ENCODE measurements at regions not wholly inside any gene's neighbourhood (a gene's known extent, or its start where the extent isn't known, plus 50 kb on each side); places are given as distances from the start of the nearest gene placed in this dataset.
"Not testable (repeated sequence)": the region's sequence is repeated elsewhere in the genome, so short reads cannot be mapped to it uniquely, and the experiment has no call there.

- DNase-seq = no peak
Measured at GRCh38 chr16:6708576-6709215, 623.9 kb upstream of the RBFOX1 start.

GRCh38 chr16:6704306-6704930 lies 628.2 kb upstream of the RBFOX1 start:
- no peak for DNase-seq

- DNase-seq = no peak
Measured at GRCh38 chr16:6701096-6701495, 631.5 kb upstream of the RBFOX1 start.

GRCh38 chr16:6698548-6698947 lies 634.1 kb upstream of the RBFOX1 start:
- no peak for DNase-seq

- no peak for DNase-seq
Measured at GRCh38 chr16:6695666-6696065, 637.0 kb upstream of the RBFOX1 start.

- no peak for DNase-seq
Measured at GRCh38 chr16:6694636-6695035, 638.0 kb upstream of the RBFOX1 start.

GRCh38 chr16:6693418-6693817 lies 639.2 kb upstream of the RBFOX1 start:
- not testable (repeated sequence) for DNase-seq

GRCh38 chr16:6692874-6693273 lies 639.8 kb upstream of the RBFOX1 start:
- DNase-seq = no peak

- DNase-seq = no peak
Measured at GRCh38 chr16:6690741-6691140, 641.9 kb upstream of the RBFOX1 start.

GRCh38 chr16:6689643-6690042 lies 643.0 kb upstream of the RBFOX1 start:
- no peak for DNase-seq

- DNase-seq = no peak
Measured at GRCh38 chr16:6687593-6687992, 645.1 kb upstream of the RBFOX1 start.

GRCh38 chr16:6684076-6684673 lies 648.5 kb upstream of the RBFOX1 start:
- DNase-seq = no peak

GRCh38 chr16:6682142-6682811 lies 650.4 kb upstream of the RBFOX1 start:
- DNase-seq = no peak

GRCh38 chr16:6678586-6678985 lies 654.1 kb upstream of the RBFOX1 start:
- no peak for DNase-seq

GRCh38 chr16:6674071-6674470 lies 658.6 kb upstream of the RBFOX1 start:
- DNase-seq = no peak

- DNase-seq = no peak
Measured at GRCh38 chr16:6672507-6672906, 660.1 kb upstream of the RBFOX1 start.

- DNase-seq = no peak
Measured at GRCh38 chr16:6667393-6667792, 665.3 kb upstream of the RBFOX1 start.

- DNase-seq = no peak
Measured at GRCh38 chr16:6665126-6665525, 667.5 kb upstream of the RBFOX1 start.

- no peak for DNase-seq
Measured at GRCh38 chr16:6663668-6664067, 669.0 kb upstream of the RBFOX1 start.

- no peak for DNase-seq
Measured at GRCh38 chr16:6656760-6657159, 675.9 kb upstream of the RBFOX1 start.

GRCh38 chr16:6646891-6647290 lies 685.8 kb upstream of the RBFOX1 start:
- no peak for DNase-seq

- no peak for DNase-seq
Measured at GRCh38 chr16:6645768-6646568, 686.7 kb upstream of the RBFOX1 start.

- DNase-seq = no peak
Measured at GRCh38 chr16:6644916-6645315, 687.7 kb upstream of the RBFOX1 start.

All from activated effector memory CD4-positive, alpha-beta T cell treated with anti-CD3 and anti-CD28 coated beads, Interleukin-2, amount 50 U/mL, for 16 hours (primary cell).